Peyer's patch (tissue), 4 donors: ENCODE measurements at regions not wholly inside any gene's neighbourhood (a gene's known extent, or its start where the extent isn't known, plus 50 kb on each side); places are given as distances from the start of the nearest gene placed in this dataset.

Experiments
- DNase-seq, 3 donors: peaks; one replicate each; pipeline ENCODE4 v3.0.0-alpha.2; 2017 to 2019
- H3K27ac ChIP-seq, 4 donors: fragments of 200-600 bp; sonication (generic); one replicate each; pipeline ENCODE4 v1.5.1; 2016 to 2019
- H3K27me3 ChIP-seq, 2 donors: fragments of 200-600 bp; sonication (generic); one replicate each; pipeline ENCODE4 v1.5.1; 2019
- H3K36me3 ChIP-seq, 3 donors: fragments of 200-600 bp; sonication (generic); one replicate each; pipeline ENCODE4 v1.5.1; 2016 to 2019
- H3K4me1 ChIP-seq, 4 donors: fragments of 200-600 bp; sonication (generic); one replicate each; pipeline ENCODE4 v1.5.1; 2016 to 2019
- H3K4me3 ChIP-seq, 4 donors: fragments of 200-600 bp; sonication (generic); 1 replicate in 3 of 4; 2 replicates in 1 of 4; pipeline ENCODE4 v1.5.1; 2016 to 2019; ENCODE audit warnings: mild to moderate bottlenecking in 1 of 4
- H3K9me3 ChIP-seq, 4 donors: fragments of 200-600 bp; sonication (generic); one replicate each; pipeline ENCODE4 v1.5.1; 2016 to 2019; ENCODE audit warnings: mild to moderate bottlenecking in 1 of 4
- CTCF ChIP-seq, 6 experiments: fragments of 450-650 bp in 4 of 6; fragments of 200-600 bp in 2 of 6; sonication (generic) in 1 of 6; IDR thresholded peaks; one replicate each; pipeline ENCODE4 v1.5.1; 2017 to 2019; ENCODE audit warnings: antibody characterized with exemption in 6 of 6, mild to moderate bottlenecking in 3 of 6, moderate library complexity in 1 of 6
- POLR2A ChIP-seq, 2 donors: fragments of 450-650 bp; IDR thresholded peaks; one replicate each; pipeline ENCODE4 v1.5.1; 2017; ENCODE audit warnings: antibody characterized with exemption in 2 of 2, mild to moderate bottlenecking in 2 of 2, moderate library complexity in 2 of 2

DNA sequence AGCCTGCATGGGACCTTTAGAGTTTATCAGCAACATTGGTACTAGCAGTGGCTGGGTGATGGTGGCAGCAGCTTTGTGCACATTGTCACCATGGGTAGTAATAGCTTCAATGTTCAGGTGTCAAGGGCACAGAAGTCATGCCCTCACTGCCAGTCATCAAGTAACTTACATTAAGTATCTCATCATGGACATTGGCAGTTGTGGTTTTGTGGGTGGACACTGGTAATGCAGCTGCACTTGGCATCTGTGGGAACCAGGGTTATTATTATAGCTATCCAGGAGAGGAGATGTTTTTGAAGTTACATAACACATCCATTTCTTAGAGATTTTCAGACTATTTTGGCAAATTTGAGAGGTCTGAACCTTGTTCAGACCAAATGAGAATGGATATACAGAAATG, 243.2 kb upstream of the NOCT start:
- H3K27ac ChIP-seq: no peak overlapping the region
- H3K9me3 ChIP-seq: no peaks in the 10 kb centered on the region
- TF ChIP-seq CTCF (IDR thresholded peaks at IDR 0.05) (no peak), POLR2A (IDR thresholded peaks at IDR 0.05) (no peak)
- no peaks in the 10 kb centered on the region for H3K4me1 ChIP-seq
- no peaks in the 10 kb centered on the region for H3K36me3 ChIP-seq
- H3K27me3 ChIP-seq: no peaks in the 10 kb centered on the region
- no peak overlapping the region for H3K4me3 ChIP-seq
- DNase-seq: no peak

DNA sequence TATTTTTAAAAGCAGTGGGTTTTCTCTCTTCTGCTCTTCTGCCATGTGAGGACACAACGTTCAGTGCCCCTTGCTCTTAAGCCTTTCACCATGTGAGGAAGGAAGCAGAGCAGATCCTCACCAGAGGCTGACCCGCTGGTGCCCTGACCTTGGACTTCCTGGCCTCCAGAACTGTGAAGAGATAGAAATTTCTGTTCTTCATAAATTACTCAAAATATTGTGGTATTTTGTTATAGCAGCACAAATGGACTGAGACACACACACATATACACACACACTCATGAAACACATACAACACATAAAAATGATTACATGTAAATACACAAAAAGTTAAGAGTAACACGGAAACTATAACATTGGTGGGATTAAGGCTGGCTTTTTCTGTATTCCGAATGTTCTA, 244.8 kb upstream of the NOCT start:
- Histone ChIP-seq H3K4me1 (no peaks in the 10 kb centered on the region), H3K36me3 (no peaks in the 10 kb centered on the region), H3K27ac (no peak overlapping the region), H3K9me3 (no peaks in the 10 kb centered on the region), H3K4me3 (no peak overlapping the region), H3K27me3 (no peaks in the 10 kb centered on the region)
- no peak for DNase-seq
- TF ChIP-seq POLR2A (IDR thresholded peaks at IDR 0.05) (no peak), CTCF (IDR thresholded peaks at IDR 0.05) (no peak)

- H3K27me3 ChIP-seq: no peaks in the 10 kb centered on the region
- no peaks in the 10 kb centered on the region for H3K36me3 ChIP-seq
- H3K9me3 ChIP-seq: no peaks in the 10 kb centered on the region
- no peak overlapping the region for H3K27ac ChIP-seq
- no peak for DNase-seq
- no peaks in the 10 kb centered on the region for H3K4me1 ChIP-seq
- no peak overlapping the region for H3K4me3 ChIP-seq
- TF ChIP-seq CTCF (IDR thresholded peaks at IDR 0.05): no peak
- no peak for TF ChIP-seq POLR2A (IDR thresholded peaks at IDR 0.05)
Observed at GRCh38 chr4:138766332-138766731, 249.2 kb upstream of the NOCT start.

DNA sequence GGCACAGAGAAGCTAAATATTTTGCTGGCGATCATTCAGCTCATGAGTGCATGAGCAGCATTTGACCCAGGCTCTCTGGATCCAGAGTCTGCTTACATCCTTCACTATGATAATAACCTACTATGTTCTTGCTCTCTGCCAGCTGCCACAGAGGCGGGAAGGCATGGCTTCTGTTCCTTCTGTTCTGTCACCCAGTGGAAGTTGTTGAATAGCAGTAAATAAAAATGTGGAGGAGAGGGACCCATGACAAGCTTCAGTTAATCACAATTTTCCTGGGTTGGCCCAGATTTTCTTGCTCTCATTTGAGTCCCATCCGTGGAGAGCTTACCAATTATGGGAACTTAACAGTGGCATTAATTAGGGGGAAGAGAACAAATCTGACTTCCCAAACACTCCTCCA, 250.1 kb upstream of the NOCT start:
- Histone ChIP-seq H3K4me3 (no peak overlapping the region), H3K27ac (no peak overlapping the region), H3K4me1 (no peaks in the 10 kb centered on the region), H3K27me3 (no peaks in the 10 kb centered on the region), H3K36me3 (no peaks in the 10 kb centered on the region), H3K9me3 (no peaks in the 10 kb centered on the region)
- DNase-seq: no peak
- no peak for TF ChIP-seq CTCF (IDR thresholded peaks at IDR 0.05)
- no peak for TF ChIP-seq POLR2A (IDR thresholded peaks at IDR 0.05)

- no peak overlapping the region for H3K4me3 ChIP-seq
- no peaks in the 10 kb centered on the region for H3K4me1 ChIP-seq
- no peak overlapping the region for H3K27ac ChIP-seq
- no peak for DNase-seq
- no peaks in the 10 kb centered on the region for H3K9me3 ChIP-seq
- no peaks in the 10 kb centered on the region for H3K27me3 ChIP-seq
- no peaks in the 10 kb centered on the region for H3K36me3 ChIP-seq
- TF ChIP-seq POLR2A (IDR thresholded peaks at IDR 0.05) (no peak), CTCF (IDR thresholded peaks at IDR 0.05) (no peak)
Observed at GRCh38 chr4:138761638-138762220, 253.9 kb upstream of the NOCT start.

DNA sequence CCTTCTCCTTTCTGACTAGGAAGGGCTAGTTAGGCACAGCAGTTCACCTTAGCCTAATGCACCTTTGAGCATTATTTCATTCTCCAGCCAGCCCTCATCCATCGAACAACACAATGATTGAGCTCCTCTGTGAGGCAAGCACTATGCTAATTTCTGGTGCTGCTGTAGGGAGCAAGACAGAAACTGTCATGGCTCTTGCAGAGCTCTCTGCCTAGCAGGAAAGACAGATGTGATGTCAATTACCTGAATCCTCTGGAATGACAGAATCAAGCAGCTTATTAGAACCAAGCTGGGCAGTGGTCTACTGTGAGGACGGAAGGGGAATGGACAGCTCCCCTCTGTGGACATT, 256.1 kb upstream of the NOCT start:
- TF ChIP-seq POLR2A (IDR thresholded peaks at IDR 0.05): no peak
- no peak for TF ChIP-seq CTCF (IDR thresholded peaks at IDR 0.05)
- Histone ChIP-seq H3K27ac (no peak overlapping the region), H3K9me3 (no peaks in the 10 kb centered on the region), H3K4me1 (no peaks in the 10 kb centered on the region), H3K27me3 (no peaks in the 10 kb centered on the region), H3K4me3 (no peak overlapping the region), H3K36me3 (no peaks in the 10 kb centered on the region)
- no peak for DNase-seq
